ENCODE measurements at regions not wholly inside any gene's neighbourhood (a gene's known extent, or its start where the extent isn't known, plus 50 kb on each side); places are given as distances from the start of the nearest gene placed in this dataset.
"Not testable (repeated sequence)": the region's sequence is repeated elsewhere in the genome, so short reads cannot be mapped to it uniquely, and the experiment has no call there.

- DNase-seq: no peak
These were observed 237.2 kb downstream of the EMP1 start for GRCh38 chr12:13433768-13434167.

GRCh38 chr12:13431041-13431440, 234.5 kb downstream of the EMP1 start:
- no peak for DNase-seq

- no peak for DNase-seq
These were observed 232.2 kb downstream of the EMP1 start for GRCh38 chr12:13428538-13429265.

GRCh38 chr12:13425766-13426165, 229.2 kb downstream of the EMP1 start:
- no peak for DNase-seq

GRCh38 chr12:13422291-13422690, 225.8 kb downstream of the EMP1 start:
- DNase-seq: no peak

GRCh38 chr12:13417516-13417915, 221.0 kb downstream of the EMP1 start:
- DNase-seq: no peak

GRCh38 chr12:13411287-13411686, 214.8 kb downstream of the EMP1 start:
- DNase-seq: no peak

- no peak for DNase-seq
These were observed 209.6 kb downstream of the EMP1 start for GRCh38 chr12:13405961-13406703.

GRCh38 chr12:13404631-13405473, 208.3 kb downstream of the EMP1 start:
- DNase-seq: no peak

- no peak for DNase-seq
These were observed 207.6 kb downstream of the EMP1 start for GRCh38 chr12:13404111-13404628.

GRCh38 chr12:13391375-13391774, 194.8 kb downstream of the EMP1 start:
- not testable (repeated sequence) for DNase-seq

- DNase-seq: no peak
These were observed 194.4 kb downstream of the EMP1 start for GRCh38 chr12:13390918-13391317.

- DNase-seq: no peak
These were observed 193.9 kb downstream of the EMP1 start for GRCh38 chr12:13390381-13390861.

GRCh38 chr12:13387101-13387500, 190.6 kb downstream of the EMP1 start:
- DNase-seq: no peak

- DNase-seq: no peak
These were observed 190.0 kb downstream of the EMP1 start for GRCh38 chr12:13386323-13387039.

- no peak for DNase-seq
These were observed 186.9 kb downstream of the EMP1 start for GRCh38 chr12:13383379-13383778.

GRCh38 chr12:13380297-13380696, 183.8 kb downstream of the EMP1 start:
- no peak for DNase-seq

GRCh38 chr12:13379531-13380188, 183.1 kb downstream of the EMP1 start:
- no peak for DNase-seq

- DNase-seq: no peak
These were observed 181.2 kb downstream of the EMP1 start for GRCh38 chr12:13377698-13378097.

- no peak for DNase-seq
These were observed 180.3 kb downstream of the EMP1 start for GRCh38 chr12:13376610-13377373.

All from activated CD4-positive, alpha-beta T cell treated with anti-CD3 and anti-CD28 coated beads, Interleukin-2, amount 50 U/mL, for 48 hours (primary cell).